OCI-LY1 (cell line): ENCODE measurements at regions not wholly inside any gene's neighbourhood (a gene's known extent, or its start where the extent isn't known, plus 50 kb on each side); places are given as distances from the start of the nearest gene placed in this dataset.

Experiments
- EZH2 ChIP-seq: fragments of 200-600 bp; sonication (generic), shearing (Covaris generic); IDR thresholded peaks from 2 replicates; pipeline ENCODE4 v1.8.0; 2017; ENCODE audit warnings: borderline replicate concordance, mixed run types, mild to moderate bottlenecking, antibody characterized with exemption, low read length, moderate library complexity, mixed read lengths
- TF ChIP-seq, protein P1 (sequence below): fragments of 200-600 bp; sonication (generic), shearing (Covaris generic); IDR thresholded peaks from 2 replicates; pipeline ENCODE4 v1.5.1; 2017; ENCODE audit warnings: mild to moderate bottlenecking, antibody characterized with exemption, low read length, moderate library complexity, mixed read lengths

- TF ChIP-seq, protein P1, sequence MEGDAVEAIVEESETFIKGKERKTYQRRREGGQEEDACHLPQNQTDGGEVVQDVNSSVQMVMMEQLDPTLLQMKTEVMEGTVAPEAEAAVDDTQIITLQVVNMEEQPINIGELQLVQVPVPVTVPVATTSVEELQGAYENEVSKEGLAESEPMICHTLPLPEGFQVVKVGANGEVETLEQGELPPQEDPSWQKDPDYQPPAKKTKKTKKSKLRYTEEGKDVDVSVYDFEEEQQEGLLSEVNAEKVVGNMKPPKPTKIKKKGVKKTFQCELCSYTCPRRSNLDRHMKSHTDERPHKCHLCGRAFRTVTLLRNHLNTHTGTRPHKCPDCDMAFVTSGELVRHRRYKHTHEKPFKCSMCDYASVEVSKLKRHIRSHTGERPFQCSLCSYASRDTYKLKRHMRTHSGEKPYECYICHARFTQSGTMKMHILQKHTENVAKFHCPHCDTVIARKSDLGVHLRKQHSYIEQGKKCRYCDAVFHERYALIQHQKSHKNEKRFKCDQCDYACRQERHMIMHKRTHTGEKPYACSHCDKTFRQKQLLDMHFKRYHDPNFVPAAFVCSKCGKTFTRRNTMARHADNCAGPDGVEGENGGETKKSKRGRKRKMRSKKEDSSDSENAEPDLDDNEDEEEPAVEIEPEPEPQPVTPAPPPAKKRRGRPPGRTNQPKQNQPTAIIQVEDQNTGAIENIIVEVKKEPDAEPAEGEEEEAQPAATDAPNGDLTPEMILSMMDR, result no peak
- TF ChIP-seq EZH2, result no peak
Measured at GRCh38 chr2:105540642-105541041, 141.8 kb upstream of the FHL2 start.
